Natural killer cell (primary cell): ENCODE measurements at regions not wholly inside any gene's neighbourhood (a gene's known extent, or its start where the extent isn't known, plus 50 kb on each side); places are given as distances from the start of the nearest gene placed in this dataset.

ENCODE experiments used
- ATAC-seq, 3 donors: fragments of 150-1000 bp in 2 of 3; fragments of 200-7000 bp in 1 of 3; cut with Tn5 transposase; 1 replicate in 1 of 3; 2 replicates in 2 of 3; pipeline ENCODE4 v1.10.0; 2021; ENCODE audit warnings: mild to moderate bottlenecking in 2 of 3, moderate library complexity in 2 of 3
- DNase-seq, 2 donors: peaks; one replicate each; pipeline versions ENCODE4 v3.0.0 to v3.0.0-alpha.2; 2013 to 2021; ENCODE audit warnings: mixed read lengths in 1 of 2
- H3K27ac ChIP-seq: one replicate; pipeline ENCODE4 v1.5.1; 2013; ENCODE audit warnings: mild to moderate bottlenecking, low read length
- H3K27me3 ChIP-seq: one replicate; pipeline ENCODE4 v1.6.1; 2013; ENCODE audit warnings: low read length; ENCODE audit not compliant: control insufficient read depth, insufficient read depth
- H3K36me3 ChIP-seq: one replicate; pipeline ENCODE4 v1.6.1; 2013; ENCODE audit warnings: low read length; ENCODE audit not compliant: control insufficient read depth, insufficient read depth
- H3K4me1 ChIP-seq: one replicate; pipeline ENCODE4 v1.6.1; 2013; ENCODE audit warnings: low read length; ENCODE audit not compliant: control insufficient read depth, insufficient read depth
- H3K4me3 ChIP-seq: one replicate; pipeline ENCODE4 v1.5.1; 2013; ENCODE audit warnings: low read length
- H3K9me3 ChIP-seq: one replicate; pipeline ENCODE4 v1.6.1; 2013; ENCODE audit warnings: low read length; ENCODE audit not compliant: control insufficient read depth, insufficient read depth
- H3K27ac Mint-ChIP-seq, 2 donors: one replicate each; pipeline ENCODE4 v1.8.0; 2022; ENCODE audit warnings: mild to moderate bottlenecking in 2 of 2, mixed read lengths in 2 of 2, moderate library complexity in 1 of 2
- H3K27me3 Mint-ChIP-seq, 2 donors: one replicate each; pipeline ENCODE4 v1.8.0; 2022; ENCODE audit warnings: low read depth in 2 of 2, mixed read lengths in 2 of 2
- H3K36me3 Mint-ChIP-seq: one replicate; pipeline ENCODE4 v1.8.0; 2022; ENCODE audit warnings: mixed read lengths
- H3K4me1 Mint-ChIP-seq, 2 donors: one replicate each; pipeline ENCODE4 v1.8.0; 2022; ENCODE audit warnings: mixed read lengths in 2 of 2
- H3K4me3 Mint-ChIP-seq: one replicate; pipeline ENCODE4 v1.8.0; 2022; ENCODE audit warnings: mild to moderate bottlenecking, moderate library complexity, mixed read lengths
- H3K9me3 Mint-ChIP-seq, 2 donors: one replicate each; pipeline ENCODE4 v1.8.0; 2022; ENCODE audit warnings: mixed read lengths in 2 of 2
- CTCF ChIP-seq: fragments of 200-600 bp; IDR thresholded peaks from one replicate; pipeline ENCODE4 v1.8.0; 2022; ENCODE audit warnings: antibody characterized with exemption
- WGBS: methylation state at CpG from one replicate; pipeline ENCODE4 v1.1.7; 2013; ENCODE audit warnings: missing lambda C conversion rate; ENCODE audit not compliant: insufficient coverage; 5-methylcytosine and 5-hydroxymethylcytosine counted together
- intact Hi-C: fragments of 100-400 bp; cut with micrococcal nuclease; formaldehyde crosslinking; loops from one replicate; pipeline ENCODE4 v1.14.2; 2022

GRCh38 chr6:6512711-6513110, 75.8 kb upstream of the LY86 start:
- WGBS, result 100% methylated on average over 2 of the region's 2 CpGs
- H3K36me3 Mint-ChIP-seq, result no peaks in the 10 kb centered on the region
- no peaks in the 10 kb centered on the region for H3K36me3 ChIP-seq

GRCh38 chr6:6515691-6516607, 72.6 kb upstream of the LY86 start:
- no peaks in the 10 kb centered on the region for H3K4me1 ChIP-seq
- no peak for ATAC-seq
- no peaks in the 10 kb centered on the region for H3K9me3 ChIP-seq
- H3K27me3 ChIP-seq, result peaks cover 6% of the 10 kb centered on the region
- H3K36me3 Mint-ChIP-seq, result no peaks in the 10 kb centered on the region
- no peaks in the 10 kb centered on the region for H3K9me3 Mint-ChIP-seq
- no peak overlapping the region for H3K27ac Mint-ChIP-seq
- intact Hi-C loops, result no loop called here
- H3K4me3 Mint-ChIP-seq, result no peak overlapping the region
- peak in 1 of 2 donors; percentile 74 for DNase-seq
- 30% methylated on average over 14 of the region's 15 CpGs for WGBS
- no peak overlapping the region for H3K4me3 ChIP-seq
- H3K36me3 ChIP-seq, result no peaks in the 10 kb centered on the region
- H3K27ac ChIP-seq, result no peak overlapping the region
- no peak for TF ChIP-seq CTCF
- H3K27me3 Mint-ChIP-seq, result peaks cover 46 to 69% of the 10 kb centered on the region in 2 donors
- H3K4me1 Mint-ChIP-seq, result peaks cover 0 to 8% of the 10 kb centered on the region in 2 donors

More at GRCh38 chr6:6512711-6513110, 75.8 kb upstream of the LY86 start:
- H3K27me3 ChIP-seq, result peaks cover 6% of the 10 kb centered on the region
- intact Hi-C loops, result no loop called here
- no peaks in the 10 kb centered on the region for H3K9me3 ChIP-seq
- Mint-ChIP-seq H3K27ac (no peak overlapping the region), H3K9me3 (no peaks in the 10 kb centered on the region), H3K4me1 (peaks cover 0 to 8% of the 10 kb centered on the region in 2 donors), H3K27me3 (peaks cover 34 to 60% of the 10 kb centered on the region in 2 donors), H3K4me3 (no peak overlapping the region)
- ATAC-seq (no peak), DNase-seq (no peak)
- TF ChIP-seq CTCF, result no peak
- H3K27ac ChIP-seq, result no peak overlapping the region
- H3K4me1 ChIP-seq, result no peaks in the 10 kb centered on the region
- H3K4me3 ChIP-seq, result no peak overlapping the region

GRCh38 chr6:6516666-6517458, 71.7 kb upstream of the LY86 start:
- Histone ChIP-seq H3K36me3 (no peaks in the 10 kb centered on the region), H3K27ac (no peak overlapping the region), H3K4me3 (no peak overlapping the region), H3K9me3 (no peaks in the 10 kb centered on the region), H3K4me1 (no peaks in the 10 kb centered on the region), H3K27me3 (peaks cover 6% of the 10 kb centered on the region)
- Mint-ChIP-seq H3K36me3 (no peaks in the 10 kb centered on the region), H3K4me3 (no peak overlapping the region), H3K4me1 (peaks cover 0 to 8% of the 10 kb centered on the region in 2 donors), H3K27me3 (peaks cover 51 to 69% of the 10 kb centered on the region in 2 donors), H3K9me3 (no peaks in the 10 kb centered on the region), H3K27ac (no peak overlapping the region)
- 71% methylated on average over 10 of the region's 11 CpGs for WGBS
- intact Hi-C loops, result no loop called here
- TF ChIP-seq CTCF, result no peak
- ATAC-seq, result no peak
- DNase-seq, result peak in 1 of 2 donors; percentile 28
